CD14-positive monocyte (primary cell): ENCODE measurements at regions not wholly inside any gene's neighbourhood (a gene's known extent, or its start where the extent isn't known, plus 50 kb on each side); places are given as distances from the start of the nearest gene placed in this dataset.

Experiments
- DNase-seq, 3 donors: peaks; one replicate each; pipeline ENCODE4 v3.0.0-alpha.2; 2011 to 2022
- H2AFZ ChIP-seq: 2 replicates; pipeline ENCODE4 v1.6.0; 2012; ENCODE audit warnings: mild to moderate bottlenecking, low read depth, low read length, inconsistent platforms; ENCODE audit not compliant: insufficient read depth, poor library complexity, severe bottlenecking
- H3K27ac ChIP-seq, 2 donors: 1 replicate in 1 of 2; 2 replicates in 1 of 2; pipeline ENCODE4 v1.5.1; 2012 to 2013; ENCODE audit warnings: low read length in 2 of 2, control low read depth in 1 of 2, inconsistent platforms in 1 of 2, low read depth in 1 of 2, mild to moderate bottlenecking in 1 of 2
- H3K27me3 ChIP-seq, 2 donors: one replicate each; pipeline versions ENCODE4 v1.6.0 to v1.6.1; 2011 to 2013; ENCODE audit warnings: low read length in 2 of 2; ENCODE audit not compliant: control insufficient read depth in 2 of 2, insufficient read depth in 2 of 2
- H3K36me3 ChIP-seq, 2 donors: replicated peaks in 1 of 2; 1 replicate in 1 of 2; 2 replicates in 1 of 2; pipeline versions ENCODE4 v1.5.1 to v1.6.1; 2012 to 2013; ENCODE audit warnings: low read length in 2 of 2, control low read depth in 1 of 2, inconsistent platforms in 1 of 2, mild to moderate bottlenecking in 1 of 2; ENCODE audit not compliant: insufficient read depth in 2 of 2, control insufficient read depth in 1 of 2
- H3K4me1 ChIP-seq, 2 donors: 1 replicate in 1 of 2; 2 replicates in 1 of 2; pipeline versions ENCODE4 v1.5.1 to v1.6.1; 2012 to 2013; ENCODE audit warnings: low read length in 2 of 2, control low read depth in 1 of 2, inconsistent platforms in 1 of 2, mild to moderate bottlenecking in 1 of 2, moderate library complexity in 1 of 2; ENCODE audit not compliant: insufficient read depth in 2 of 2, control insufficient read depth in 1 of 2
- H3K4me2 ChIP-seq: replicated peaks from 2 replicates; pipeline ENCODE3; 2012; ENCODE audit warnings: low read length, moderate library complexity, mild to moderate bottlenecking; ENCODE audit not compliant: poor library complexity, severe bottlenecking; ENCODE audit errors: extremely low read depth
- H3K4me3 ChIP-seq, 3 experiments: fragments of 200-600 bp in 1 of 3; sonication (generic) in 1 of 3; replicated peaks in 1 of 3; 1 replicate in 2 of 3; 2 replicates in 1 of 3; pipeline ENCODE4 v1.5.1; 2011 to 2013; ENCODE audit warnings: low read length in 3 of 3, mild to moderate bottlenecking in 3 of 3, control low read depth in 2 of 3, low read depth in 2 of 3, inconsistent platforms in 1 of 3, moderate library complexity in 1 of 3
- H3K79me2 ChIP-seq: 2 replicates; pipeline ENCODE4 v1.6.0; 2012; ENCODE audit warnings: mild to moderate bottlenecking, control low read depth, inconsistent platforms, low read length, moderate library complexity; ENCODE audit not compliant: insufficient read depth
- H3K9ac ChIP-seq: 2 replicates; pipeline ENCODE4 v1.6.0; 2017; ENCODE audit warnings: low read length, mild to moderate bottlenecking; ENCODE audit not compliant: insufficient read depth, poor library complexity, severe bottlenecking
- H3K9me3 ChIP-seq, 2 donors: replicated peaks in 1 of 2; 1 replicate in 1 of 2; 2 replicates in 1 of 2; pipeline versions ENCODE4 v1.5.1 to v1.6.1; 2012 to 2013; ENCODE audit warnings: low read length in 2 of 2, control low read depth in 1 of 2; ENCODE audit not compliant: control insufficient read depth in 1 of 2, insufficient read depth in 1 of 2
- H4K20me1 ChIP-seq: 2 replicates; pipeline ENCODE4 v1.6.0; 2012; ENCODE audit warnings: mild to moderate bottlenecking, low read length, control low read depth, moderate library complexity; ENCODE audit not compliant: insufficient read depth
- H3K27ac Mint-ChIP-seq, 7 donors: one replicate each; pipeline ENCODE4 v1.8.0; 2020; ENCODE audit warnings: mild to moderate bottlenecking in 7 of 7, mixed read lengths in 7 of 7, moderate library complexity in 6 of 7, inconsistent platforms in 2 of 7
- H3K27me3 Mint-ChIP-seq, 3 donors: one replicate each; pipeline ENCODE4 v1.8.0; 2021 to 2022; ENCODE audit warnings: low read depth in 3 of 3, mild to moderate bottlenecking in 3 of 3, mixed read lengths in 3 of 3, moderate library complexity in 3 of 3, inconsistent platforms in 1 of 3
- H3K36me3 Mint-ChIP-seq, 2 donors: one replicate each; pipeline ENCODE4 v1.8.0; 2020; ENCODE audit warnings: mixed read lengths in 2 of 2, inconsistent platforms in 1 of 2, mild to moderate bottlenecking in 1 of 2
- H3K4me1 Mint-ChIP-seq: one replicate; pipeline ENCODE4 v1.8.0; 2020; ENCODE audit warnings: mild to moderate bottlenecking, mixed read lengths
- H3K4me3 Mint-ChIP-seq, 2 donors: one replicate each; pipeline ENCODE4 v1.8.0; 2020; ENCODE audit warnings: mild to moderate bottlenecking in 2 of 2, mixed read lengths in 2 of 2, moderate library complexity in 1 of 2
- H3K9me3 Mint-ChIP-seq, 7 donors: one replicate each; pipeline ENCODE4 v1.8.0; 2020 to 2022; ENCODE audit warnings: mixed read lengths in 7 of 7, mild to moderate bottlenecking in 6 of 7, moderate library complexity in 6 of 7, inconsistent platforms in 2 of 7
- CTCF ChIP-seq: fragments of 200-600 bp; IDR thresholded peaks from one replicate; pipeline ENCODE4 v1.8.0; 2022; ENCODE audit warnings: antibody characterized with exemption, mild to moderate bottlenecking
- WGBS: methylation state at CpG from one replicate; pipeline ENCODE4 v1.1.5; 2013; ENCODE audit warnings: missing lambda C conversion rate; ENCODE audit not compliant: insufficient coverage; 5-methylcytosine and 5-hydroxymethylcytosine counted together
- intact Hi-C, 2 donors: fragments of 100-400 bp; cut with micrococcal nuclease; formaldehyde crosslinking; loops; one replicate each; pipeline versions ENCODE4 v1.15.0 to v1.15.1; 2023

- Histone ChIP-seq H3K27ac (no peak overlapping the region), H3K36me3 (no peaks in the 10 kb centered on the region), H3K4me3 (no peak overlapping the region), H3K4me2 (no peak overlapping the region), H3K9me3 (no peaks in the 10 kb centered on the region), H3K9ac (no peak overlapping the region), H4K20me1 (no peaks in the 10 kb centered on the region), H3K79me2 (no peaks in the 10 kb centered on the region), H3K27me3 (no peaks in the 10 kb centered on the region), H3K4me1 (no peaks in the 10 kb centered on the region), H2AFZ (no peak overlapping the region)
- no peak for TF ChIP-seq CTCF
- DNase-seq: no peak
- H3K9me3 Mint-ChIP-seq: peaks cover 0 to 3% (median 0%) of the 10 kb centered on the region in 7 donors
- intact Hi-C loops: no loop called here
- no peak overlapping the region for H3K27ac Mint-ChIP-seq
- no peaks in the 10 kb centered on the region for H3K27me3 Mint-ChIP-seq
- H3K4me1 Mint-ChIP-seq: no peaks in the 10 kb centered on the region
- H3K36me3 Mint-ChIP-seq: no peaks in the 10 kb centered on the region
- no CpG with 5 or more reads among the region's 4 CpGs for WGBS
- no peak overlapping the region for H3K4me3 Mint-ChIP-seq
Measured at GRCh38 chr9:23288545-23288944, 537.5 kb downstream of the ELAVL2 start.

GRCh38 chr9:23290973-23291372, 535.1 kb downstream of the ELAVL2 start:
- no peaks in the 10 kb centered on the region for H3K9me3 ChIP-seq
- H2AFZ ChIP-seq: no peak overlapping the region
- Mint-ChIP-seq H3K4me3 (no peak overlapping the region), H3K27ac (no peak overlapping the region), H3K9me3 (peaks cover 0 to 3% (median under 1%) of the 10 kb centered on the region in 7 donors), H3K4me1 (no peaks in the 10 kb centered on the region), H3K27me3 (peaks cover 0 to 2% (median 0%) of the 10 kb centered on the region in 3 donors), H3K36me3 (no peaks in the 10 kb centered on the region)
- H3K4me1 ChIP-seq: no peaks in the 10 kb centered on the region
- DNase-seq: no peak
- WGBS: no CpG with 5 or more reads among the region's 4 CpGs
- H3K36me3 ChIP-seq: no peaks in the 10 kb centered on the region
- no peak overlapping the region for H3K27ac ChIP-seq
- no peaks in the 10 kb centered on the region for H3K79me2 ChIP-seq
- no peak overlapping the region for H3K9ac ChIP-seq
- no peak overlapping the region for H3K4me2 ChIP-seq
- no peak for TF ChIP-seq CTCF
- no peak overlapping the region for H3K4me3 ChIP-seq
- no peaks in the 10 kb centered on the region for H3K27me3 ChIP-seq
- no peaks in the 10 kb centered on the region for H4K20me1 ChIP-seq
- intact Hi-C loops: no loop called here
